Stimulated activated memory B cell treated with anti-CD40 and anti-IgM and Interleukin-4, amounts not matched to agents 10 μg/mL and 1 μg/mL and 100 μg/mL, for 72 hours (primary cell): ENCODE measurements at regions not wholly inside any gene's neighbourhood (a gene's known extent, or its start where the extent isn't known, plus 50 kb on each side); places are given as distances from the start of the nearest gene placed in this dataset.

Experiments used
- ATAC-seq: fragments of 150-1000 bp; cut with Tn5 transposase; 2 replicates; pipeline ENCODE4 v1.10.0; 2021
- H3K27ac Mint-ChIP-seq: one replicate; pipeline ENCODE4 v1.8.0; 2022; ENCODE audit warnings: mild to moderate bottlenecking, mixed read lengths
- H3K27me3 Mint-ChIP-seq: one replicate; pipeline ENCODE4 v1.8.0; 2022; ENCODE audit warnings: mixed read lengths
- H3K36me3 Mint-ChIP-seq: one replicate; pipeline ENCODE4 v1.8.0; 2022; ENCODE audit warnings: mixed read lengths
- H3K4me1 Mint-ChIP-seq: one replicate; pipeline ENCODE4 v1.8.0; 2022; ENCODE audit warnings: mixed read lengths
- H3K4me3 Mint-ChIP-seq: one replicate; pipeline ENCODE4 v1.8.0; 2022; ENCODE audit warnings: mild to moderate bottlenecking, moderate library complexity, mixed read lengths
- H3K9me3 Mint-ChIP-seq: one replicate; pipeline ENCODE4 v1.8.0; 2022; ENCODE audit warnings: mixed read lengths

GRCh38 chr7:37504801-37505200 lies 56.1 kb upstream of the ELMO1 start:
- H3K9me3 Mint-ChIP-seq = no peaks in the 10 kb centered on the region
- H3K4me3 Mint-ChIP-seq = no peak overlapping the region
- no peaks in the 10 kb centered on the region for H3K36me3 Mint-ChIP-seq
- H3K4me1 Mint-ChIP-seq = no peaks in the 10 kb centered on the region
- peaks cover 25% of the 10 kb centered on the region for H3K27me3 Mint-ChIP-seq
- no peak overlapping the region for H3K27ac Mint-ChIP-seq
- no peak for ATAC-seq

- Mint-ChIP-seq H3K9me3 (no peaks in the 10 kb centered on the region), H3K4me1 (no peaks in the 10 kb centered on the region), H3K36me3 (no peaks in the 10 kb centered on the region), H3K27me3 (peaks cover 25% of the 10 kb centered on the region), H3K27ac (no peak overlapping the region), H3K4me3 (no peak overlapping the region)
- no peak for ATAC-seq
Observed at GRCh38 chr7:37505750-37506353, 57.2 kb upstream of the ELMO1 start.

GRCh38 chr7:37508118-37508517 lies 59.5 kb upstream of the ELMO1 start:
- Mint-ChIP-seq H3K4me3 (no peak overlapping the region), H3K9me3 (no peaks in the 10 kb centered on the region), H3K27me3 (peaks cover 25% of the 10 kb centered on the region), H3K4me1 (no peaks in the 10 kb centered on the region), H3K27ac (no peak overlapping the region), H3K36me3 (no peaks in the 10 kb centered on the region)
- ATAC-seq = no peak

GRCh38 chr7:37510043-37510634 lies 61.5 kb upstream of the ELMO1 start:
- Mint-ChIP-seq H3K27ac (no peak overlapping the region), H3K36me3 (no peaks in the 10 kb centered on the region), H3K9me3 (no peaks in the 10 kb centered on the region), H3K27me3 (peaks cover 25% of the 10 kb centered on the region), H3K4me3 (no peak overlapping the region), H3K4me1 (no peaks in the 10 kb centered on the region)
- no peak for ATAC-seq

- no peak overlapping the region for H3K4me3 Mint-ChIP-seq
- no peaks in the 10 kb centered on the region for H3K9me3 Mint-ChIP-seq
- no peak for ATAC-seq
- H3K27ac Mint-ChIP-seq = no peak overlapping the region
- H3K36me3 Mint-ChIP-seq = no peaks in the 10 kb centered on the region
- no peaks in the 10 kb centered on the region for H3K4me1 Mint-ChIP-seq
- H3K27me3 Mint-ChIP-seq = peaks cover 21% of the 10 kb centered on the region
Observed at GRCh38 chr7:37511915-37512314, 63.3 kb upstream of the ELMO1 start.

GRCh38 chr7:37514497-37514896 lies 65.8 kb upstream of the ELMO1 start:
- Mint-ChIP-seq H3K4me1 (no peaks in the 10 kb centered on the region), H3K36me3 (no peaks in the 10 kb centered on the region), H3K9me3 (no peaks in the 10 kb centered on the region), H3K4me3 (no peak overlapping the region), H3K27me3 (no peaks in the 10 kb centered on the region), H3K27ac (no peak overlapping the region)
- no peak for ATAC-seq

GRCh38 chr7:37516664-37517063 lies 68.0 kb upstream of the ELMO1 start:
- no peaks in the 10 kb centered on the region for H3K4me1 Mint-ChIP-seq
- H3K4me3 Mint-ChIP-seq = no peak overlapping the region

GRCh38 chr7:37518266-37518665 lies 69.6 kb upstream of the ELMO1 start:
- Mint-ChIP-seq H3K9me3 (no peaks in the 10 kb centered on the region), H3K27ac (no peak overlapping the region), H3K4me3 (no peak overlapping the region), H3K27me3 (peaks cover 3% of the 10 kb centered on the region), H3K36me3 (no peaks in the 10 kb centered on the region), H3K4me1 (no peaks in the 10 kb centered on the region)
- ATAC-seq = no peak

More at GRCh38 chr7:37516664-37517063, 68.0 kb upstream of the ELMO1 start:
- Mint-ChIP-seq H3K27me3 (no peaks in the 10 kb centered on the region), H3K27ac (no peak overlapping the region), H3K36me3 (no peaks in the 10 kb centered on the region), H3K9me3 (no peaks in the 10 kb centered on the region)
- ATAC-seq = no peak

- Mint-ChIP-seq H3K27ac (no peak overlapping the region), H3K36me3 (no peaks in the 10 kb centered on the region)
Observed at GRCh38 chr7:37524056-37524455, 75.4 kb upstream of the ELMO1 start.

GRCh38 chr7:37524797-37525196 lies 76.1 kb upstream of the ELMO1 start:
- no peak for ATAC-seq
- no peak overlapping the region for H3K4me3 Mint-ChIP-seq
- H3K9me3 Mint-ChIP-seq = no peaks in the 10 kb centered on the region
- H3K27me3 Mint-ChIP-seq = peaks cover 22% of the 10 kb centered on the region
- no peaks in the 10 kb centered on the region for H3K36me3 Mint-ChIP-seq
- no peak overlapping the region for H3K27ac Mint-ChIP-seq
- no peaks in the 10 kb centered on the region for H3K4me1 Mint-ChIP-seq

More at GRCh38 chr7:37524056-37524455, 75.4 kb upstream of the ELMO1 start:
- Mint-ChIP-seq H3K9me3 (no peaks in the 10 kb centered on the region), H3K4me1 (no peaks in the 10 kb centered on the region), H3K4me3 (no peak overlapping the region), H3K27me3 (peaks cover 22% of the 10 kb centered on the region)
- no peak for ATAC-seq

- Mint-ChIP-seq H3K9me3 (no peaks in the 10 kb centered on the region), H3K27me3 (peaks cover 22% of the 10 kb centered on the region), H3K4me3 (no peak overlapping the region), H3K27ac (no peak overlapping the region), H3K36me3 (no peaks in the 10 kb centered on the region), H3K4me1 (no peaks in the 10 kb centered on the region)
- ATAC-seq = no peak
Observed at GRCh38 chr7:37526623-37527022, 78.0 kb upstream of the ELMO1 start.

GRCh38 chr7:37527109-37527508 lies 78.4 kb upstream of the ELMO1 start:
- ATAC-seq = no peak
- H3K9me3 Mint-ChIP-seq = no peaks in the 10 kb centered on the region
- no peaks in the 10 kb centered on the region for H3K4me1 Mint-ChIP-seq
- H3K27ac Mint-ChIP-seq = no peak overlapping the region
- no peaks in the 10 kb centered on the region for H3K36me3 Mint-ChIP-seq
- H3K4me3 Mint-ChIP-seq = no peak overlapping the region
- peaks cover 22% of the 10 kb centered on the region for H3K27me3 Mint-ChIP-seq

- Mint-ChIP-seq H3K4me1 (no peaks in the 10 kb centered on the region), H3K9me3 (peaks cover 4% of the 10 kb centered on the region), H3K4me3 (no peak overlapping the region), H3K27me3 (peaks cover 23% of the 10 kb centered on the region), H3K36me3 (no peaks in the 10 kb centered on the region), H3K27ac (no peak overlapping the region)
- ATAC-seq = no peak
Observed at GRCh38 chr7:37531225-37531624, 82.6 kb upstream of the ELMO1 start.

GRCh38 chr7:37532636-37533035 lies 84.0 kb upstream of the ELMO1 start:
- Mint-ChIP-seq H3K4me3 (no peak overlapping the region), H3K27me3 (peaks cover 23% of the 10 kb centered on the region), H3K27ac (no peak overlapping the region), H3K4me1 (no peaks in the 10 kb centered on the region), H3K36me3 (no peaks in the 10 kb centered on the region), H3K9me3 (peaks cover 4% of the 10 kb centered on the region)
- no peak for ATAC-seq

GRCh38 chr7:37534893-37535610 lies 86.4 kb upstream of the ELMO1 start:
- Mint-ChIP-seq H3K4me1 (no peaks in the 10 kb centered on the region), H3K36me3 (no peaks in the 10 kb centered on the region), H3K27me3 (peaks cover 23% of the 10 kb centered on the region), H3K4me3 (no peak overlapping the region), H3K9me3 (peaks cover 4% of the 10 kb centered on the region), H3K27ac (no peak overlapping the region)
- ATAC-seq = no peak

- ATAC-seq = no peak
- no peak overlapping the region for H3K27ac Mint-ChIP-seq
- peaks cover 23% of the 10 kb centered on the region for H3K27me3 Mint-ChIP-seq
- no peak overlapping the region for H3K4me3 Mint-ChIP-seq
- no peaks in the 10 kb centered on the region for H3K36me3 Mint-ChIP-seq
- H3K9me3 Mint-ChIP-seq = peaks cover 4% of the 10 kb centered on the region
- H3K4me1 Mint-ChIP-seq = no peaks in the 10 kb centered on the region
Observed at GRCh38 chr7:37535841-37536240, 87.2 kb upstream of the ELMO1 start.
